ENCODE measurements at regions not wholly inside any gene's neighbourhood (a gene's known extent, or its start where the extent isn't known, plus 50 kb on each side); places are given as distances from the start of the nearest gene placed in this dataset.

DNA sequence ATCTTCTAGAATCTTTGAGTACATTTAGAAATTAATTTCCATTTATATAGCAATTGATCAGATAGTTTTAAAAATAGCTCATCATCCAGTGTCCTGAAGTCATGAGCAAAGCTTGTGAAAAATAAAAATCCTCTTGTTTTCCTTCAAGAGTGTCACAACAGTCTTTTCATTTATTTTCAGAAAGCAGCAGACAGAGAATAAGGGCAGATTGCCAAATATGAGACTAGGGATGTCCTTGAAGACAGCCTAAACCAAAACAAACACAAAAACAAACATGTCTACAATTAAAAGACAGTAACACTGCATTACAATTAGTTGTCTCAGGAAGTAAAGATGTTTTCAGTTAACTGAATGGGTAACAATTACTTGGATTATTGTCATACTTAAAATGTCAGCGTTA, 682.8 kb downstream of the TFAP2A start:
- Histone ChIP-seq H3K4me1 (ENCODE audit: control insufficient read depth, insufficient read depth, low read length) (no peaks in the 10 kb centered on the region), H2BK120ac (ENCODE audit: low read depth, low read length) (no peak overlapping the region), H3K4me3 (ENCODE audit: insufficient read depth, low read depth, low read length) (no peak overlapping the region), H3K27me3 (ENCODE audit: control insufficient read depth, insufficient read depth, low read length) (no peaks in the 10 kb centered on the region), H2AK5ac (ENCODE audit: low read depth, low read length) (no peak overlapping the region), H4K5ac (ENCODE audit: low read depth, low read length) (no peak overlapping the region), H3K27ac (ENCODE audit: insufficient read depth, low read length) (no peak overlapping the region), H3K36me3 (ENCODE audit: control insufficient read depth, insufficient read depth, low read length) (no peaks in the 10 kb centered on the region), H2BK5ac (ENCODE audit: low read depth, low read length, poor library complexity, severe bottlenecking) (no peak overlapping the region), H3K14ac (replicated peaks; ENCODE audit: low read depth, low read length) (no peak overlapping the region), H2BK20ac (ENCODE audit: low read depth, low read length) (no peak overlapping the region), H4K20me1 (ENCODE audit: insufficient read depth, low read length) (no peaks in the 10 kb centered on the region), H3K23ac (ENCODE audit: low read depth, low read length) (no peak overlapping the region), H3K9ac (ENCODE audit: low read depth, low read length) (no peak overlapping the region), H4K8ac (ENCODE audit: low read depth in 2 of 2, low read length in 2 of 2) (no peak overlapping the region), H2BK15ac (ENCODE audit: low read depth, low read length) (no peak overlapping the region), H3K18ac (ENCODE audit: low read depth, low read length) (no peak overlapping the region), H3K79me1 (ENCODE audit: low read depth in 1 of 2, low read length in 2 of 2) (no peaks in the 10 kb centered on the region), H4K91ac (ENCODE audit: insufficient read depth, low read depth, low read length) (no peak overlapping the region), H3K56ac (ENCODE audit: extremely low read depth, insufficient read depth, low read length) (no peak overlapping the region), H2AK9ac (replicated peaks; ENCODE audit: low read depth, low read length, poor library complexity) (no peak overlapping the region), H3K4me2 (ENCODE audit: low read depth, low read length) (no peak overlapping the region), H3K9me3 (ENCODE audit: control insufficient read depth, insufficient read depth, low read length) (peaks cover 2% of the 10 kb centered on the region; the same call in 1 of the 2 replicates), H3K9me1 (ENCODE audit: insufficient read depth, low read length) (no peaks in the 10 kb centered on the region), H3K4ac (ENCODE audit: low read depth, low read length) (no peak overlapping the region), H2AFZ (replicated peaks; ENCODE audit: low read length, poor library complexity) (no peak overlapping the region)
- ATAC-seq (ENCODE audit: low read depth) (no peak), DNase-seq (no peak)
- intact Hi-C loops (cut with micrococcal nuclease) (no loop called here), dilution Hi-C loops (cut with HindIII; ENCODE audit: low sequenced_read_pairs, unreplicated experiment) (no loop called here), in situ Hi-C loops (cut with MboI; ENCODE audit: low sequenced_read_pairs) (no loop called here)
- BruUV-seq (replicated peaks), result no TSS peak
- TF ChIP-seq NFE2L2 (IDR thresholded peaks at IDR 0.05; ENCODE audit: low read depth, low read length) (no peak), CEBPB (IDR thresholded peaks at IDR 0.05; ENCODE audit: low read depth, low read length) (no peak), FOS (IDR thresholded peaks at IDR 0.05; ENCODE audit: low read depth, low read length) (no peak), MAZ (IDR thresholded peaks at IDR 0.05; ENCODE audit: borderline replicate concordance, low read depth, low read length) (no peak), CHD1 (IDR thresholded peaks at IDR 0.05; ENCODE audit: low read depth, low read length) (no peak), POLR2A (IDR thresholded peaks at IDR 0.05; ENCODE audit: low read depth, low read length) (no peak), MAFK (IDR thresholded peaks at IDR 0.05; ENCODE audit: low read depth, low read length) (no peak), BHLHE40 (IDR thresholded peaks at IDR 0.05; ENCODE audit: low read depth, low read length) (no peak), RFX5 (IDR thresholded peaks at IDR 0.05; ENCODE audit: low read depth, low read length) (no peak), ELK1 (IDR thresholded peaks at IDR 0.05; ENCODE audit: borderline replicate concordance, low read depth, low read length) (no peak), SMC3 (IDR thresholded peaks at IDR 0.05; ENCODE audit: low read depth, low read length) (no peak)
- TF ChIP-seq, protein P1, sequence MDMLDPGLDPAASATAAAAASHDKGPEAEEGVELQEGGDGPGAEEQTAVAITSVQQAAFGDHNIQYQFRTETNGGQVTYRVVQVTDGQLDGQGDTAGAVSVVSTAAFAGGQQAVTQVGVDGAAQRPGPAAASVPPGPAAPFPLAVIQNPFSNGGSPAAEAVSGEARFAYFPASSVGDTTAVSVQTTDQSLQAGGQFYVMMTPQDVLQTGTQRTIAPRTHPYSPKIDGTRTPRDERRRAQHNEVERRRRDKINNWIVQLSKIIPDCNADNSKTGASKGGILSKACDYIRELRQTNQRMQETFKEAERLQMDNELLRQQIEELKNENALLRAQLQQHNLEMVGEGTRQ (IDR thresholded peaks at IDR 0.05; ENCODE audit: low read depth, low read length), result no peak
- TF ChIP-seq, protein P2, sequence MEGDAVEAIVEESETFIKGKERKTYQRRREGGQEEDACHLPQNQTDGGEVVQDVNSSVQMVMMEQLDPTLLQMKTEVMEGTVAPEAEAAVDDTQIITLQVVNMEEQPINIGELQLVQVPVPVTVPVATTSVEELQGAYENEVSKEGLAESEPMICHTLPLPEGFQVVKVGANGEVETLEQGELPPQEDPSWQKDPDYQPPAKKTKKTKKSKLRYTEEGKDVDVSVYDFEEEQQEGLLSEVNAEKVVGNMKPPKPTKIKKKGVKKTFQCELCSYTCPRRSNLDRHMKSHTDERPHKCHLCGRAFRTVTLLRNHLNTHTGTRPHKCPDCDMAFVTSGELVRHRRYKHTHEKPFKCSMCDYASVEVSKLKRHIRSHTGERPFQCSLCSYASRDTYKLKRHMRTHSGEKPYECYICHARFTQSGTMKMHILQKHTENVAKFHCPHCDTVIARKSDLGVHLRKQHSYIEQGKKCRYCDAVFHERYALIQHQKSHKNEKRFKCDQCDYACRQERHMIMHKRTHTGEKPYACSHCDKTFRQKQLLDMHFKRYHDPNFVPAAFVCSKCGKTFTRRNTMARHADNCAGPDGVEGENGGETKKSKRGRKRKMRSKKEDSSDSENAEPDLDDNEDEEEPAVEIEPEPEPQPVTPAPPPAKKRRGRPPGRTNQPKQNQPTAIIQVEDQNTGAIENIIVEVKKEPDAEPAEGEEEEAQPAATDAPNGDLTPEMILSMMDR (conservative IDR thresholded peaks at IDR 0.05; ENCODE audit: low read depth, low read length), result no peak
- no CpG with 5 or more reads among the region's 1 CpG for WGBS, 2 experiments (ENCODE audit: extremely low coverage in 2 of 2, insufficient read length in 1 of 2)
- CTCF ChIA-PET, result no interaction called here
- POLR2A ChIA-PET (ENCODE audit: unreplicated experiment), result no interaction called here
